ENCODE measurements at regions not wholly inside any gene's neighbourhood (a gene's known extent, or its start where the extent isn't known, plus 50 kb on each side); places are given as distances from the start of the nearest gene placed in this dataset.

DNA sequence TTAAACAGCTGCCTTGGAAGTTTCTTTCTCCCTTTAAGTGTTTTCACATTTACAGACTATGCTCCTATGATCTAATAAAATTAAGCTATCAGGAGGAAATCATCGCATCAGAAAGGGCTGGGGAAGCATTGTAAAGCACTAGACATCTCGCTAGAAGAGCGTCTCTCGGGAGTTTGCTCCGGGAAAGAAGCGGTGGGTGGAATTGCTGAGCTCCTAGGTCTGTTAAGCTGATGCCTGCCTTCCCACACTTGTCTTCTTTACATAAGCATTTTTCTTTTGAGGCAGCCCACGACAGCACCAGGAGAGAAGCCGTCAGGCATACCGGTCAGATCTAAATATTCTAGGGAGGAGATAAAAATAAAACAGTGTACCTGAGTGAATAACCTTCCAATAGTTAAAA lies 541.7 kb upstream of the TUSC1 start:
- no peak for TF ChIP-seq POLR2A (IDR thresholded peaks at IDR 0.05)
- TF ChIP-seq, protein P1, sequence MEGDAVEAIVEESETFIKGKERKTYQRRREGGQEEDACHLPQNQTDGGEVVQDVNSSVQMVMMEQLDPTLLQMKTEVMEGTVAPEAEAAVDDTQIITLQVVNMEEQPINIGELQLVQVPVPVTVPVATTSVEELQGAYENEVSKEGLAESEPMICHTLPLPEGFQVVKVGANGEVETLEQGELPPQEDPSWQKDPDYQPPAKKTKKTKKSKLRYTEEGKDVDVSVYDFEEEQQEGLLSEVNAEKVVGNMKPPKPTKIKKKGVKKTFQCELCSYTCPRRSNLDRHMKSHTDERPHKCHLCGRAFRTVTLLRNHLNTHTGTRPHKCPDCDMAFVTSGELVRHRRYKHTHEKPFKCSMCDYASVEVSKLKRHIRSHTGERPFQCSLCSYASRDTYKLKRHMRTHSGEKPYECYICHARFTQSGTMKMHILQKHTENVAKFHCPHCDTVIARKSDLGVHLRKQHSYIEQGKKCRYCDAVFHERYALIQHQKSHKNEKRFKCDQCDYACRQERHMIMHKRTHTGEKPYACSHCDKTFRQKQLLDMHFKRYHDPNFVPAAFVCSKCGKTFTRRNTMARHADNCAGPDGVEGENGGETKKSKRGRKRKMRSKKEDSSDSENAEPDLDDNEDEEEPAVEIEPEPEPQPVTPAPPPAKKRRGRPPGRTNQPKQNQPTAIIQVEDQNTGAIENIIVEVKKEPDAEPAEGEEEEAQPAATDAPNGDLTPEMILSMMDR (IDR thresholded peaks at IDR 0.05), result no peak
